Kidney epithelial cell (primary cell): ENCODE measurements at regions not wholly inside any gene's neighbourhood (a gene's known extent, or its start where the extent isn't known, plus 50 kb on each side); places are given as distances from the start of the nearest gene placed in this dataset.

Experiments used
- DNase-seq: peaks from one replicate; pipeline ENCODE4 v3.0.0-alpha.2; 2010; ENCODE audit warnings: low read depth
- H3K27me3 ChIP-seq: 2 replicates; pipeline ENCODE4 v1.6.0; 2011; ENCODE audit warnings: low read length; ENCODE audit not compliant: control insufficient read depth, insufficient read depth
- H3K36me3 ChIP-seq: 2 replicates; pipeline ENCODE4 v1.5.1; 2011; ENCODE audit warnings: low read length; ENCODE audit not compliant: control insufficient read depth, insufficient read depth
- H3K4me3 ChIP-seq: 2 replicates; pipeline ENCODE4 v1.5.1; 2011; ENCODE audit warnings: low read depth, mild to moderate bottlenecking, control low read depth, low read length
- CTCF ChIP-seq: IDR thresholded peaks from 2 replicates; pipeline ENCODE4 v1.5.1; 2011; ENCODE audit warnings: mild to moderate bottlenecking, moderate library complexity, low read length, control low read depth, inconsistent platforms; ENCODE audit not compliant: insufficient read depth, poor library complexity, severe bottlenecking

DNA sequence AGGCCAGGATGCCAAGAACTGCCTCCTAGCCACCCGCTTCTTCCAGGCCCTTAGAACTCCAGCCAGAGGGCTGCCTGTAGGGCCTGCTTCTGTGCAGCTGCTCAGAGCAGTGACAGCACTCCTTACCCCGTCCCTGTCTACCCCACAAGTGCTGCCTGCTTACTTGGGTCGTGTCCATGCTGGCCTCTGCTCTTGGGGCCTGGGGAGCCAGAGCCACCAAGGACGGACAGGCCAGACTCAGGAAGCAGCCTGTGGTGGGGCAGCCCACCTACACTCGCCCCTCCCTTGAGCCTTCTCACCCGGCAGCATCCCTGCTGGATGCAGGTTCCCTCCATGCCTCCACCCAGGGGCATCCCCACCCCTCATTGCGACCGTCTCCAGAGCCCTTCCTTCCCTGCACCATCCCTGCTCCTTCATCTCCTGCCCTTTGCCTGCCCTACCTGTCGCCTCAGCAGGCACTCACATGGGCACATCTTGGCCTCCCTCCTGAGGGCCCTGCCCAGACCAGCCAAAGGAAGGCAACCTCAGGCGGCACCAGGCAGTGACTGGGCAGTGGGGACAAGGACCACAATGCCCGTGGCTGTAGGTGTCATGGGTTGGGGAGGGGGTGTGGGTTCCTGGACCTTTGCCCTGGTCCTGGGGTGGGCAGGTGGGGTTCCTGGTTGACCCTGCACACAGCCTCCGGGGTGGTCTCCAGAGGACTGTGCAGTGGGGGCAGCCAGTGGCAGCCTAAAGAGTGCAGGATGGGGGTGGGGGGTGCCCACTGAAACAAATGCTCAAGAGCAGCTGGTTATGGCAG is 78.0 kb upstream of the TNS3 start:
- H3K27me3 ChIP-seq = no peaks in the 10 kb centered on the region
- no peaks in the 10 kb centered on the region for H3K36me3 ChIP-seq
- no peak overlapping the region for H3K4me3 ChIP-seq
- TF ChIP-seq CTCF = no peak
- no peak for DNase-seq

- DNase-seq = no peak
- Histone ChIP-seq H3K27me3 (no peaks in the 10 kb centered on the region), H3K36me3 (no peaks in the 10 kb centered on the region), H3K4me3 (no peak overlapping the region)
- TF ChIP-seq CTCF = no peak
Observed at GRCh38 chr7:47658886-47659635, 77.2 kb upstream of the TNS3 start.

- no peaks in the 10 kb centered on the region for H3K27me3 ChIP-seq
- H3K4me3 ChIP-seq = no peak overlapping the region
- no peak for TF ChIP-seq CTCF
- no peaks in the 10 kb centered on the region for H3K36me3 ChIP-seq
- no peak for DNase-seq
Observed at GRCh38 chr7:47657126-47657525, 75.2 kb upstream of the TNS3 start.

- H3K36me3 ChIP-seq = no peaks in the 10 kb centered on the region
- no peaks in the 10 kb centered on the region for H3K27me3 ChIP-seq
- no peak for DNase-seq
- no peak for TF ChIP-seq CTCF
- H3K4me3 ChIP-seq = no peak overlapping the region
Observed at GRCh38 chr7:47654672-47655298, 72.9 kb upstream of the TNS3 start.

- no peak for DNase-seq
- TF ChIP-seq CTCF = peak; percentile 3
Observed at GRCh38 chr7:47653550-47654411, 71.9 kb upstream of the TNS3 start.

More at GRCh38 chr7:47653550-47654411, 71.9 kb upstream of the TNS3 start:
- Histone ChIP-seq H3K27me3 (no peaks in the 10 kb centered on the region), H3K4me3 (no peak overlapping the region), H3K36me3 (no peaks in the 10 kb centered on the region)
